Astrocyte (in vitro differentiated cells and primary cell): ENCODE measurements at regions not wholly inside any gene's neighbourhood (a gene's known extent, or its start where the extent isn't known, plus 50 kb on each side); places are given as distances from the start of the nearest gene placed in this dataset.

ENCODE experiments used
- DNase-seq: peaks from one replicate; pipeline ENCODE4 v3.0.0-alpha.2; 2010; ENCODE audit warnings: low read depth
- FAIRE-seq: peaks from 2 replicates; lab custom pipeline; 2011; peaks lifted over from hg19 to GRCh38; lab: Jason Lieb, UNC
- H2AFZ ChIP-seq: 2 replicates; pipeline ENCODE4 v1.6.0; 2012; ENCODE audit warnings: low read depth, low read length, inconsistent platforms
- H3K27ac ChIP-seq: 2 replicates; pipeline ENCODE4 v1.5.1; 2011; ENCODE audit warnings: low read depth, low read length, inconsistent platforms
- H3K27me3 ChIP-seq: 2 replicates; pipeline ENCODE4 v1.6.0; 2011; ENCODE audit warnings: low read length, inconsistent platforms; ENCODE audit not compliant: insufficient read depth
- H3K36me3 ChIP-seq: 2 replicates; pipeline ENCODE4 v1.5.1; 2011; ENCODE audit warnings: low read length, inconsistent platforms; ENCODE audit not compliant: insufficient read depth
- H3K4me1 ChIP-seq: 2 replicates; pipeline ENCODE4 v1.5.1; 2011; ENCODE audit warnings: low read length, inconsistent platforms; ENCODE audit not compliant: insufficient read depth
- H3K4me2 ChIP-seq: 2 replicates; pipeline ENCODE4 v1.6.0; 2012; ENCODE audit warnings: low read length, inconsistent platforms
- H3K4me3 ChIP-seq: 2 replicates; pipeline ENCODE4 v1.5.1; 2011; ENCODE audit warnings: low read depth, mild to moderate bottlenecking, low read length, inconsistent platforms; ENCODE audit not compliant: insufficient read depth
- H3K79me2 ChIP-seq: 2 replicates; pipeline ENCODE4 v1.6.0; 2012; ENCODE audit warnings: mild to moderate bottlenecking, low read length, inconsistent platforms; ENCODE audit not compliant: insufficient read depth
- H3K9ac ChIP-seq: 2 replicates; pipeline ENCODE4 v1.6.0; 2012; ENCODE audit warnings: mild to moderate bottlenecking, low read length, inconsistent platforms
- H3K9me3 ChIP-seq: 2 replicates; pipeline ENCODE4 v1.5.1; 2012; ENCODE audit warnings: low read depth, mild to moderate bottlenecking, low read length, inconsistent platforms; ENCODE audit not compliant: insufficient read depth
- H4K20me1 ChIP-seq: 2 replicates; pipeline ENCODE4 v1.6.0; 2012; ENCODE audit warnings: low read length, inconsistent platforms; ENCODE audit not compliant: insufficient read depth
- H3K27ac Mint-ChIP-seq: one replicate; pipeline ENCODE4 v1.8.0; 2021; ENCODE audit warnings: mild to moderate bottlenecking, mixed read lengths; ENCODE audit not compliant: unreplicated experiment
- H3K27me3 Mint-ChIP-seq: one replicate; pipeline ENCODE4 v1.8.0; 2021; ENCODE audit warnings: low read depth, mixed read lengths; ENCODE audit not compliant: unreplicated experiment
- H3K36me3 Mint-ChIP-seq: one replicate; pipeline ENCODE4 v1.8.0; 2021; ENCODE audit warnings: low read depth, mixed read lengths; ENCODE audit not compliant: unreplicated experiment
- H3K4me1 Mint-ChIP-seq: one replicate; pipeline ENCODE4 v1.8.0; 2021; ENCODE audit warnings: low read depth, mixed read lengths; ENCODE audit not compliant: unreplicated experiment
- H3K4me3 Mint-ChIP-seq: one replicate; pipeline ENCODE4 v1.8.0; 2021; ENCODE audit warnings: mild to moderate bottlenecking, moderate library complexity, mixed read lengths; ENCODE audit not compliant: unreplicated experiment
- H3K9me3 Mint-ChIP-seq: one replicate; pipeline ENCODE4 v1.8.0; 2021; ENCODE audit warnings: mild to moderate bottlenecking, mixed read lengths; ENCODE audit not compliant: unreplicated experiment
- EZH2 ChIP-seq: IDR thresholded peaks from 2 replicates; pipeline ENCODE4 v1.6.1; 2012; ENCODE audit warnings: mild to moderate bottlenecking, low read length, inconsistent platforms; ENCODE audit not compliant: insufficient read depth
- TF ChIP-seq, protein P1 (sequence below): IDR thresholded peaks from 2 replicates; pipeline ENCODE4 v1.5.1; 2011; ENCODE audit warnings: low read depth, mild to moderate bottlenecking, inconsistent platforms, low read length, moderate library complexity; ENCODE audit not compliant: insufficient read depth

DNA sequence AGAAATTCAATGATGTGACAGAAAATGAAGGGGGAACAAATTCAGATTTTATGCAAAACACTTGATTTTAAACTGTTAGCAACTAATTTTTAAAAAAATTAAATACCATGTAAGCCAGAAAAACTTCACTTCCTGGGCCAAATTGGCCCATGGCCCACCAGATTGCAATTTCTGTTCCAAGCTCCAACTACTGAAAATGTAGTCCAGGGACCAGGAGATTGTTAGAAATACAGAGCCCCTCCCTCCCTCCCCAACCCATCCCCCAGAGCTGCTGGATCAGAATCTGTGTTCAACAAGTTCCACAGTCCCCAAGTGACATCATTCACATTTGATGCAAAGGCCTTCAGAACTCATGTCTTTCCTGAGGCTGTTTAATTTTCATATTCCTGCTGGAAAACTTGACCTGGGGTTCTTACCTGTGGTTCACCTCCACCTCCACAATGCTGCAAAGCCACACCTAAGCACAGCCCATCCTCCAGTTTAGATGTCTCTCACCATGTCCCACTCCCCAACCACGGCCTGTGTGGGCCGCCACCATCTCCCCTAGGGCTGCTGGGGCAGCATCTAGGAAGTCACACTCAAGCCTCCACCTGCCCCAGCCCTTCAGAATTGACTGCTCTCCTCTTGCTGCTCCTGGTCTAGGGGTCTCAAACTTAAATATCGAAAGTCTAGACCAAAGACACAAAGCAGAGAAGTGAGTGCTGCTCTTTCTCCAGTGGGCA, 482.0 kb downstream of the UQCRFS1 start:
- TF ChIP-seq EZH2 = no peak
- TF ChIP-seq, protein P1, sequence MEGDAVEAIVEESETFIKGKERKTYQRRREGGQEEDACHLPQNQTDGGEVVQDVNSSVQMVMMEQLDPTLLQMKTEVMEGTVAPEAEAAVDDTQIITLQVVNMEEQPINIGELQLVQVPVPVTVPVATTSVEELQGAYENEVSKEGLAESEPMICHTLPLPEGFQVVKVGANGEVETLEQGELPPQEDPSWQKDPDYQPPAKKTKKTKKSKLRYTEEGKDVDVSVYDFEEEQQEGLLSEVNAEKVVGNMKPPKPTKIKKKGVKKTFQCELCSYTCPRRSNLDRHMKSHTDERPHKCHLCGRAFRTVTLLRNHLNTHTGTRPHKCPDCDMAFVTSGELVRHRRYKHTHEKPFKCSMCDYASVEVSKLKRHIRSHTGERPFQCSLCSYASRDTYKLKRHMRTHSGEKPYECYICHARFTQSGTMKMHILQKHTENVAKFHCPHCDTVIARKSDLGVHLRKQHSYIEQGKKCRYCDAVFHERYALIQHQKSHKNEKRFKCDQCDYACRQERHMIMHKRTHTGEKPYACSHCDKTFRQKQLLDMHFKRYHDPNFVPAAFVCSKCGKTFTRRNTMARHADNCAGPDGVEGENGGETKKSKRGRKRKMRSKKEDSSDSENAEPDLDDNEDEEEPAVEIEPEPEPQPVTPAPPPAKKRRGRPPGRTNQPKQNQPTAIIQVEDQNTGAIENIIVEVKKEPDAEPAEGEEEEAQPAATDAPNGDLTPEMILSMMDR = no peak
- DNase-seq (no peak), FAIRE-seq (no peak)
- H3K4me1 ChIP-seq = no peaks in the 10 kb centered on the region
- Mint-ChIP-seq H3K4me1 (peaks cover 3% of the 10 kb centered on the region), H3K27ac (no peak overlapping the region), H3K27me3 (peaks cover 18% of the 10 kb centered on the region), H3K9me3 (peaks cover 5% of the 10 kb centered on the region), H3K36me3 (no peaks in the 10 kb centered on the region), H3K4me3 (no peak overlapping the region)
- H3K79me2 ChIP-seq = no peaks in the 10 kb centered on the region
- H3K27me3 ChIP-seq = peaks cover 2% of the 10 kb centered on the region
- H4K20me1 ChIP-seq = no peaks in the 10 kb centered on the region
- H3K36me3 ChIP-seq = no peaks in the 10 kb centered on the region
- H3K4me3 ChIP-seq = no peak overlapping the region
- H3K27ac ChIP-seq = no peak overlapping the region
- H3K9ac ChIP-seq = no peak overlapping the region
- H2AFZ ChIP-seq = no peak overlapping the region
- no peak overlapping the region for H3K4me2 ChIP-seq
- H3K9me3 ChIP-seq = no peaks in the 10 kb centered on the region

DNA sequence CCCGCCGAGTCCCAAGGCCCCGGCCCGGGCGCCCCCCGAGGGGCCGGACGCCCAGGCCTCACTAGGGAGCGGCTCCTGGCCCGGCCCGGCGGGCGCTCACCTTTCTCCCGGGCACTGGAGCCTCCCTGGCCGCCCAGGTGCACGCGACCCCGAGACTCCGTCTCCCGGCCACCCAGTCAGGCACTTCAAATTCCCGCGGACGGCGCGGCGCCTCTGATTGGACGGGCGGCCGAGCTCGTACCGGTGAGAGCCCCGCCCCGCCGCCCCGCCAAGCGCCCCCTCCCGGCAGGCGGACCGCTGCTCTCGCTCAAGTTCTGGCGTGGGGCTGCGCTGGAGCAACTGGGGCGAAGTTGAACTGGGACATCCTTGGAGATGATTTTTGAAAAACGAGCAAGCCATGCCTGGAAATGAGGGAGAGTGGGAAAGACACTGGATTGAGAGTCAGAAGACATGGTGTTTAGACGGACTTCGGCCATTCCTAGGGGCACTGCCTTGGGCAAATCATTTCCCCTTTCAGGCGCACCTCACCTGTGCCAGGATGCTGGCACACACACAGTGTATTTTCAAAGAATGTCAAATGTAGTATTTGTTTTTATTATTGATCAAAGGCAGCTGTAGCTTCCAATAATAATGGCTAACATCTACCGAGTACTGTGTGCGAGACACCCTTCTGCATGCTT, 485.3 kb downstream of the UQCRFS1 start:
- Histone ChIP-seq H3K36me3 (no peaks in the 10 kb centered on the region), H3K9ac (no peak overlapping the region), H3K4me3 (no peak overlapping the region), H3K27me3 (peaks cover 2% of the 10 kb centered on the region), H3K4me1 (no peaks in the 10 kb centered on the region), H2AFZ (no peak overlapping the region), H3K79me2 (no peaks in the 10 kb centered on the region), H4K20me1 (no peaks in the 10 kb centered on the region), H3K4me2 (peak overlapping the region; percentile 30), H3K9me3 (no peaks in the 10 kb centered on the region), H3K27ac (no peak overlapping the region)
- H3K27me3 Mint-ChIP-seq = peaks cover 16% of the 10 kb centered on the region
- DNase-seq (no peak), FAIRE-seq (no peak)
- no peaks in the 10 kb centered on the region for H3K4me1 Mint-ChIP-seq
- no peaks in the 10 kb centered on the region for H3K9me3 Mint-ChIP-seq
- no peak for TF ChIP-seq EZH2
- TF ChIP-seq, protein P1 = no peak
- H3K27ac Mint-ChIP-seq = no peak overlapping the region
- no peaks in the 10 kb centered on the region for H3K36me3 Mint-ChIP-seq
- H3K4me3 Mint-ChIP-seq = peak overlapping the region; percentile 75
